Erythroblast (primary cell): ENCODE measurements at regions not wholly inside any gene's neighbourhood (a gene's known extent, or its start where the extent isn't known, plus 50 kb on each side); places are given as distances from the start of the nearest gene placed in this dataset.

Source experiments
- GATA1 ChIP-seq: IDR thresholded peaks from 2 replicates; pipeline ENCODE4 v1.6.1; 2011; ENCODE audit warnings: low read depth, mild to moderate bottlenecking, control low read depth, low read length, moderate library complexity
- POLR2A ChIP-seq: IDR thresholded peaks from 2 replicates; pipeline ENCODE4 v1.6.1; 2011; ENCODE audit warnings: mild to moderate bottlenecking, low read length

GRCh38 chr6:167682546-167683027 is 144.1 kb upstream of the AFDN start:
- TF ChIP-seq POLR2A (no peak), GATA1 (no peak)
